ENCODE measurements at regions not wholly inside any gene's neighbourhood (a gene's known extent, or its start where the extent isn't known, plus 50 kb on each side); places are given as distances from the start of the nearest gene placed in this dataset.
"Not testable (repeated sequence)": the region's sequence is repeated elsewhere in the genome, so short reads cannot be mapped to it uniquely, and the experiment has no call there.

DNA sequence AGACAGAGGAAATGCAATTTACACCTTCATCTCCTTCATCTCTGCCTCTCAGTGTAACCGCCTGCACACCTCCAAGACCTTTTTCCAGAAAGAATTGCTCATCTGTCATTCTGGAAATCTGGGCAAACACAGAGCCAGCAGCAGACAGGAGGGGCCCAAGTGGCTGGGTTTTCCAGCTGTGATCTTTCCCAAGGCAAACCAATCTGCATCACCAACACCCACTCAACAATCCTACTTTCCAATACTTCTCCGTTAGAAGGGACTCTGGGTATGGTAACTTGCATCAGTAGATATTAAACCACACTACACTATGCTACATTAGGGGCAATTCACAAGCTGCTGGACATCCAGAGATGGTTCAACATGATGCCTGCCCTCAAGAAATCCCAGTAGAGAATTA, 781.8 kb upstream of the AUTS2 start:
- DNase-seq, result no peak

DNA sequence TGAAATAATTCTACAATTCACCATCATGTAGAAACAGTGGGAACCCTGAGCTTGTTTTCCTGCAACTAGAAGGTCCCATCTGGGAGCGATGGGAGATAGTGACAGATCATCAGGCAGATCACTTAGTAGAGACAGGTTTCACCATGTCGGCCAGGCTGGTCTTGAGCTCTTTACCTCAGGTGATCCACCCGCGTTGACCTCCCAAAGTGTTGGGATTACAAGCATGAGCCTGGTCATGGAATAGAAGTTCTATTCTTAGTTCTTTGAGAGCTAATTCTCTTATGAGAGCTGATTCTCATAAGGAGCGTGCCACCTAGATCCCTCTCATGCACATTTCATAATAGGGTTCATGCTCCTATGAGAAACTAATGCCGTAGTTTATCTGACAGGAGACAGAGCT, 778.0 kb upstream of the AUTS2 start:
- no peak for DNase-seq

DNA sequence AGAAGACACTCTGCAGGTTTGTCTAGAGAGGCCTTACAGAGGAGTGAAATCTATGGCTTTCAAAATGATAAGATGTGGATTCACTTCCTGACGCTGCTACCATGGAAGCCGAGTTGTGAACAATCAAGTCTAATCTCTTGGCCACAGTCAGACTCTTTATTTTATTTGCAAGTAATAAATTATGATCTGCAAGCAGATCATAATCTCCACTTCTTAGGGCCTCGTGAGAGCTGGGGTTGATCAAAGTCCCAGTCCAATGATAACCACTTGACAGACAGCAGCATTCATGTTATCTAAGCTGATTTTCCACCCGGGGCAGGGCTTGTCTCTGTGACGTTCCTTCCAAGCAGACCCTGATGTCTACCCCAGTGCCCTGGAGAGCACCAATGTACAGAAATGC, 776.4 kb upstream of the AUTS2 start:
- no peak for DNase-seq

DNA sequence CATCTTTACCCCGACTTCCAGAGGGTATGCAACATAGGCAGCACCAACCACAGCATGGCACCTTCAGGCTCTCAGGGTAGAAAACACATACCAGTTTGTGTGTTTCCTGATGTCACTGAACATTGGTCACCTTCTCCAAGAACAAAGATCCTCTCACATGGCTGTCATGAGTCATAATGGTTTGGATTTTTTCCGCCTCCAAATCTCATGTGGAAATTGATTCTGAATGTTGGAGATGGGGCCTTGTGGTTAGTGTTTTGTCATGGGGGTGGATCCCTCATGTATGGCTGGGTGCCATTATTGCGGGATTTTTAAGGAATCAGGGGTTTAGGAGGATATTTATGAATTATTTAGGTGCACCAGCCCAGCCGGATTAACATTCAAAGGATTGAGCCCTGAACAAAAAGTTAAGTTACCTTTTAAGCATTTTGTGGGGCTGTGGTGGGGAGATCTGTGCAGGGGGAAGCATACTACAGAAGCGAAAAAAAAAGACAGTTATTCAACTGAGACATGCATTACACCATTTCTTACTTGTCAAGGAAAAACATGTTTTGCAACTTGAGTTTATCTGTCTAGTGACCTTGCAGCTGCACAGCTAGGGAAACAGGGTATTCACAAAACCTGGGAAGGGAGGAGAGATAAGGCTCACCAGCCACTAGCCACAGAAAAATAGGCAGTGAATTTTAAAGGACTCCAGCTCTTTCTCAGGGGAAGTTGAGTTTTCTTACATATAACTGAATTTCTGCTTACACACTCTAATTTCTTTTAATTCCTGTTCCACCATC, 774.1 kb upstream of the AUTS2 start:
- no peak for DNase-seq

DNA sequence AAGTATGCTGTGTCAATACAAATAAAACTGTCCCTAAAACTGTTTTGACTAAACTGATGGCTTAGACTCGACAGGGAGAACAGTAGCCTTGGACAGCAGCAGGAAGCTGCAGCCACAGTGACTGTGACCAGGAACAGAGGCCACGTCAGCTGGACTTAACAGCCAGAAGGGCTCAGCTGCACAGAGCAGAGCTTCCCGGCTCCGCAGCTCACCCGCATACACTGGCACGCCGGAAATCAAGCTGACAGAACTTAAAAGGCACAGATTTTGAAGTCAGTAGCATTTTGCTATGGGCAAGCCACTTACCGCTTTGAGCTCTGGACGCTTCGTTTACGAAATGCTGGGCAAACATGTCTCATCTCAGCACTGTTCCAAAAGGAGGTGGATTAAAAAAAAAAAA, 769.7 kb upstream of the AUTS2 start:
- DNase-seq, result no peak

DNA sequence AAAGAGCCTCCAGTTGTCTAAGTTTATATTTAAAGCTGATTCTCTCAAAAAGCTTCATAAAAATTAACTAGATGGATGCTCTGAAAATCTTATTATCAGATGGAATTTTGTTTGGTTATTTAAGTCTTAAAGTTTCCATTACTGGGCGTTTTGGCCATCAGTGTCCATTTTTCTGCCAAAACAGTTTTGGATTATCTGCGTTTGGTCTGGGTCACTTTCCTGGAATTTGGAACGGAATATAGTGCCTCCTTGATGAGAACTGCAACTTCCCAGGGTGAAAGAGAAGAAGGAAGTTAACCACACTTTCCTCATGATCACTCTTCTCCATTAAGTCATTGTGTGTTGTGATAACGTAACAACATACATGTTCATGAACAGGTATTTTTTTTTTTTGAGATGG, 764.9 kb upstream of the AUTS2 start:
- no peak for DNase-seq

DNA sequence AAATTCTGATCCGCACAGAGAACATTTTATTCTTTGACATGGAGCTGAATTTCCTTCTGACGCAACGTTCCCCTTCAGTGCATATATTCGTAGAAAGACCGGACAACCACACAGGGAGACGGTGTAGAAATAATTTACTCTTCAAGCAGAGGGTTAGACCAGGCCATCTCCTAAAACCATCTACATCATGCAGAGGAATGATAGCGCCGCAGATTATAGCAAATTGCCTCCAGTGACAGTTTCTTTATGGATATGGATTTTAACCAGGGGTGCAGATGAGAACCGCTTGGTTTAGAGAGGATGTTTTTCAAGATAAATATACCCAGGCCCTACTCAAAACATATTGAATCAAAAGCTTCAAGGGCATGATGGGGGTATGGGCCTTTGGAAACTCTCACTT, 759.3 kb upstream of the AUTS2 start:
- no peak for DNase-seq

DNA sequence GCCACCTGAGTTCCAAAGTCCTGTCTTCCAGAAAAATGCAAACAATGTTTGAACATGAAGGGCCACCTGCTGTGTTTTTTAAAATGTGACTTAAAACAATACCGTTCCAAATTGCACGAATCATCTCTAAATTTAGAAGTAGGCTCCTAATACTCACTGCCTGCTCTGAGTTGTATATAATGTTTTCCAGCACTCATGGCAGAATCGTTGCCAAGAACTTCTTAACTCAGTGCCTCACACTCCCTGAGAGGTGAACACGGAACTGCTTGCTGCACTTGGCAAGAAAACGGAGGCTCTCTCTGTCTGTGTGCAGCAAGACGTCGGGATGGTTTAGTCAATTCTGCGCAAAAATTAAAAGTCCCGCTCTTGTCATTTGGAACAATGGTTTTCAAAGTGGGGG, 757.3 kb upstream of the AUTS2 start:
- no peak for DNase-seq

DNA sequence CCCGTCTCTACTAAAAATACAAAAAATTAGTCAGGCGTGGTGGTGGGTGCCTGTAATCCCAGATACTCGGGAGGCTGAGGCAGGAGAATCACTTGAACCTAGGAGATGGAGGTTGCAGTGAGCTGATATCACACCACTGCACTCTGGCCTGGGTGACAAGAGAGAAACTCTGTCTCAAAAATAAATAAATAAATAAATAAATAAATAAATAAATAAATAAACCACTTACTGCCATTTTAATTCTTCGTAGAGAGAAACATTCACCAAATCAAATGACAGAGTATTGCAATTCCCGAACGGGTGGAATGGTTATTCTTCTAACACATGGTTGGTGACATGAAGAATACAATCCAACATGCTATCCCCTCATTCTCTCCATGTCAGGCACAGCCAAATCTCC, 754.3 kb upstream of the AUTS2 start:
- not testable (repeated sequence) for DNase-seq

DNA sequence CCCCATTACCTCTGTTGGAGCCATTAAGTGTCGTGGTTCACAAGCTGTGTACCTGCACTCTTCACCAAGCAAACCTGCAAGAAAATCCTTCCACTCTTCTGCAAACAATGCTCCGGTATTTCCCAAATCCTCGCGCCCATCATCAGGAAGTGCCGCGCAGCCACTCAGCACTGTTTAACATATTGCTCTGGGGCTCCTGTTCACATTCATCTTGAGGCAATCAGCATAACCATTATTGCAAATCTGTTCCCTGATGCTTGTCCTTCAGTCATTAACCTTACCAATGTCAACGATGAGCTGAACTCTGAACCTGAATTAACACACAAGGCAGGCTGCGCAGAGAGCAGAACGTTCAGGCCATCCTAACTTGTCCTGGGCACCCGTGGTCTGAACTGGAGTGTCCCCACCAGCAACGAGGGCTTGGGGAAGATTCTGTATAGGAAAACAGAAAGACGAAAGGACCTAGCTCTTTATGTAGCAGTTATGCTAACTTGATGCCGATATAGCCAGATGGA, 751.4 kb upstream of the AUTS2 start:
- no peak for DNase-seq

DNA sequence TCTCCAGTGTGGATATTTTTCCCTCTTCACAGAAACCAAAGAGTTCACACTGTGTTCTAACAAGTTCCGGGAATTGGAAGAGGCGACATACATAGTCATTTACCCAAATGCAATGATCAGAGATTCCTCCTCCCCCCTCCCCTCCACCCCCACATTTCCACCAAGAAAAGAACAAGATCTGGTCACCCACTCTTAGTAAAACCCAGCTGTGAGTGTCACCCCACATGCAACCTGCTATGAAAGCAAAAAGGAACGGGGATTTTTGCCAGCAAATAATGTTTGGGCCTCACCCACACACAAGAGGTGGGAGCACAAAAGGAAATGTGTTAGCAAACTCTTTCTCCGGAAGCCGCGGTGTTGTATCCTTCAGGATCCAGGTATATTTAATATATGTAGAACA, 745.0 kb upstream of the AUTS2 start:
- no peak for DNase-seq

DNA sequence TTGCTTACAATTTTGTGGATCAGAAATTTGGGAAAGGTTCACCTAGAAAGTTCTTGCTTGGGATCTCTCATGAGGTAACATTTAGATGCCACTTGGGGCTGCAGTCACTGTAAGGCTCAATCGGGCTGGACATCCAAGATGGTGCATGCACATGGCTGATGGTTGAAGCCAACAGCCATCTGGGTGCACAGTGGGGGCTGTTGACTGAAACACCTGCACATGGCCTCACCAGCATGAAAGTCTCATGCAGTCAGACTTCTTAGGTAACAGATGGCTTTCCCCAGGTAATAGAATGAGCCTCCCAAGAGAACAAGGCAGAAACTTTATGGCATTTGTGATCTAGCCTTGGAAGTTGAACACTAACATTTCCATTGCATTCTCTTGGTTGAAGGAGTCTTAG, 740.7 kb upstream of the AUTS2 start:
- DNase-seq, result no peak

DNA sequence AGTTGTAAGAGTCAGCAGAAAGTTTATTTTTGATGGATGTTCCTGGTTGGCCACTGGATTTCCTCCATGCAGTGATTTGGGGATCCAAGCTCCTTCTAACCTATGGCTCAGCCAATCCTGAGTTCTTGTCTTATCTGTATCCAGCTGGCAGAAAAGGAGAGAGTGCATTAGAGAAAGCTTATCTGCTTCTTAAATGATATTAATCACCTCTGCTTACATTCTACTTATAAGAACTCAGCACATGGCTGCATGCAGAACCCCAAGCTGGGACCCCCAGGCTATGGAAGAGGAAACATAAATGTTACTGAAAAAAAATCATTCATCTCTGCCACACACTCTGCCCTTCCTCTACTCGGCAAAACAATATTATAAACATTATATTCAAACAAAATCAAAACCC, 739.8 kb upstream of the AUTS2 start:
- DNase-seq, result no peak

DNA sequence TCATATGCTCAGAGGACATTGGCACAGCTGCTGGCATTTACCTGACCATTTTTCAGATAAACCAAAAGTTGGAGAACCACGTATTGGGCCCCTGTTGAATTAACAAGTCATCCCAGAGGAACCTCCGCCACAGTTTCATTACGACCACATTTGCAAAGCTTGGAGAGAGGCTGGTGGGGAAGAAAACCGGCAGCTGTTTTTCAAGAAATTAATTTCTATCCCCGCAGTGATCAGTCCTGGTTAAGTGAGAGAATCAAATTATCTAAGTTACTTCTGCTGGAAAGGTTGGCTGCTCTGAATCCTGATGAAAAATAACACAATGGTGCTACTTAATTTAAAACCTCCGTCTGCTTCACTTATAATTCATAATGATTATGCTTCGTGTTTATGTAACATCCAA, 737.1 kb upstream of the AUTS2 start:
- no peak for DNase-seq

DNA sequence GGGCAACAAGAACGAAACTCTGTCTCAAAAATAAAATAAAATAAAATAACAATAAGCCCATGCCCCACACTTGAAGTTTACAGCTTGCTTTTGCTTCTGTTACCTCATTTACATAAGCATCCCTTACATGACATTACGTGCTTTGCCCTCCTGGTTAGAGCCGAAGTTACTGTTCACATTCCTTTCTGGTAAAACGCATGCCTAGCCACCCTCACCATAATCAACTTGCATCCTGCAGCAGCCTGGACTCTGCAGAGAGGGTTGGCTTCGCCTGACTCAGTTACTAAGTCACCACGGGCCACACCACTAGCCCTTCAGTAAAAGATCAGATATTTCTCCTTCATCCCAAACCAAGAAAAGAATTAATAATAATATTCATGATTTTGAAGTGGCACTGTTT, 736.0 kb upstream of the AUTS2 start:
- no peak for DNase-seq

DNA sequence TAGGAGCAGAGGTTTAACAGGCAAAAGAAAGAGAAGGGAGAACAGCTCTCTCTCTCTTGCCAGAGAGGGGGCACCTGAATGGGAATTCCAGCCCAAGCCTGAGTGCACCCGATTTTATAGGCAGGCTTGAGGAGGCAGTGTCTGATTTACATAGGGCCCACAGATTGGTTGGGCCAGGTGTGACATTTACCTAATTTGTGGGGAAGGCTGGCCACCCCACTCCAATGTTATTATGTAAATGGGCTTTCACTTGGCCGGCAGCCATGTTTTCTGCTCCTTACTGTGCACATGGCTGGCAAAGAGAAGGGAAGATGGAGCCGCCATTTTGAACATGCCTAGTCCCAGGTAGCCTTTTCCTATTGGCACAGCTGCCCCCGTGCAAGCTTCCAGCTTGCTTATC, 735.5 kb upstream of the AUTS2 start:
- no peak for DNase-seq

DNA sequence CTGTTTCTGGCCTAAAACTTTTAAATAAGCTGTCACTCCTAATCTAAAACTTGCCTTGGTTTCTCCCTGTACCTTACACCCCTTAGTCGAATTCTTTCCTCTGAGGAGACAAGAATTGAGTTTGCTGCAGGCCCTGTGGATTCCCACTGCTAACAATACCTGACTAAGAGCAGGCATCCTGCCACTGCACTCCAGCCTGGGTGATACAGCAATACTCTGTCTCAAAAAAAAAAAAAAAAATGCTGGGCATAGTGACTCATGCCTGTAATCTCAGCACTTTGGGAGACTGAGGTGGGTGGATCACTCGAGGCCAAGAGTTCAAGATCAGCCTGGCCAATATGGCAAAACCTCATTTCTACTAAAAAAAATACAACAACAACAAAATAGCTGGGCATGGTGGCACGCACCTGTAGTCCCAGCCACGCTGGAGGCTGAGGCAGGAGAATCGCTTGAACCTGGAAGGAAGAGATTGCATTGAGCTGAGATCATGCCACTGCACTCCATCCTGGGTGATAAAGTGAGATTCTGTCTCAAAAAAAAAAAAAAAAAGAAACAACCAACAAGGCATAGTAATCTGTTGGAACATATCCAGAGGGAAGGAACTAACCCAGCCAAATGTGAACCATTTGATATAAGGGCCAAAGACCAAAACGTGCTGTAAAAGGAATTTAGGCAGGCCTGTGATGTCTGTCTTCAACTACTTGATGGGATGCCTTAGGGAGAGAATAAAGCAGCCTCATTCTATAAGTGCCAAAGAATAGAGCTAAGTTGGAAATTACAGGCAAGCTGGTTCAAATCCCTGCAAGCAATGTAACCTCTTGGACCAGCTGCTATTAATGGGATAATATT, 732.7 kb upstream of the AUTS2 start:
- DNase-seq, result no peak

DNA sequence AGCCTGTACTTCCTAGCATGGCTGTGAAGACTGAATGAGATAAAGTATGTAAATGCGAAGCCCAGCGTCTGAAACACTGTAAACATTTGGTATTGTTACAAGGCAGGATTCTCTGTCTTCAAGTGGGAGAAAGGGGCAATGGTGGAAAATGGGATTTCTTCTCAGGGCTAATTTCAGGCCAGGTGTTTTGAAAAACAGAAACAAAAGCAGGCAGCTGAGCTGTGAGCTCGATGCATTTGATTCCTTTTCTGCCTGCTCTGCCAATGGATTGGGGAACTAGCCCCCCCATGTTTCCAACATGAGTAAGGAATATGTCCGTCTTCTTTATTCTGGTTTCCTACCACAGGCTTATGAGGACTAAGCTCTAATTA, 732.1 kb upstream of the AUTS2 start:
- no peak for DNase-seq

DNA sequence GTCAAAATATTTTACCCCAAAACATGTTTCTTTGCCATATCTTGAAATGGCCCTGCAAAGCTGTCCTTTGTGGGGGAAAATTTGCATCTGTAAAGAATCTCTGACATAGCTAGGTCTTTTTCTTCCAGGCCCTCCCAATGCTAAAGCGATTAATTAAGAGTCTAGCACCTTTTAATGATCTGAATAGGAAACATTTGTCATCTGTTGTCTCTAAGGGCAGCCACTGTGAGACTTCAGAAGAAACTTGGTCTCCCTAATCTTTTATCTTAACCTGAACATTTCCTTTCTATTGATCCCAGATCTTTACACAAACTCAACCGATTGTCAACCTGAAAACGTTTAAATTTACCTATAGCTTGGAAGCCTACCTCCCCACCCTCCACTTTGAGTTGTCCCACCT, 731.6 kb upstream of the AUTS2 start:
- not testable (repeated sequence) for DNase-seq

DNA sequence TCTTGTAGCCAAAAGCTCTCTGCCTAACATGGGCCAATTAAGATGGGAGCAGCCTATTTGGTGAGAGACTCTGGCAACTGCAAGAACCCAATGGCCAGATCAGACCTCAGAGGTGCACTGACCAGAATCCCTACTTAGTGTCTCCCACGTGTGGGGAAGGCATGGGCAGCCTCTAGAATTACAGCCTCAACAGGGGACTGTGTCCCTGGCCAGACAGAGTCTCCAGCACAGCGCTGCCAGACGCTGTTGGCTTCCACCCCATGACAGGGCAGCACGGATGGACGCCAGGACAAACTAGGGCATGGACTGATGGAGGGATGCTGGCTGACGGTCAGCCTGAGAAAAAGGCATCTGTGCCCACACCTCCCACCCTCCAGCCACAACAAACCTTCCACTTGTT, 729.3 kb upstream of the AUTS2 start:
- no peak for DNase-seq

DNA sequence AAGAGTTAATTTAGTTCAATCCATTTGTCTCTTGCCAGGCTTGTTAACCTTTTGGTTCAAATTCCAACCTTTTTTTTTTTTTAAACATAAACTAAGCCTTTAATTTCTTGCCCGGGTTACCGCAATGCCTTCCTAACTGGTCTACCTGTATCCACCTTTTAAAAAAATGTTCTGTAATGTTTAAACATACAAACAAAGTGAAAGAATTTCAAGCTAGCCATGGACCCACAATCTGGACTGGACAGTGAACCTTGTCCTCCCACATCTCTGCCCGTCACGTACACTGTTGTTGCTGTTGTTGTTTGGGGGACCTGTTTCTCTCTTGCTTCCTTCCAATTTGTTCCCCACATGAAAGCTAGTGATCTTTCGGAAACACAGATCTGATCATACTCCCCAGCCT, 724.7 kb upstream of the AUTS2 start:
- no peak for DNase-seq

DNA sequence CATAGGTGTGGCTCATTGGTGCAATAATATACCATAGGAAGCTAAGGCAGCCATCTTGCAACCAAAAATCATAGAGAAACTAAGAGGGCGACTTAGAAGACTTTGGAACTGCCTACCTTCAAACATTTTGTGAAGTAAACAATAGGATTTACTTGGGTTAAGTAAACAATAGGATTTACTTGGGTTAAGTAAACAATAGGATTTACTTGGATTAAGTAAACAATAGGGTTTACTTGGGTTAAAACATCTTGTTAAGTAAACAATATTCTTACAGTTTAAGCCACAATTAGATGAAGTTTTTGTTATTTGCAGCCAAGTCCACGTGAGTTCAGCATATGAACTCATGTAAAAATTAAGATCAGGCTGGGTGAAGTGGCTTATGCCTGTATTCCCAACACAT, 722.4 kb upstream of the AUTS2 start:
- no peak for DNase-seq

DNA sequence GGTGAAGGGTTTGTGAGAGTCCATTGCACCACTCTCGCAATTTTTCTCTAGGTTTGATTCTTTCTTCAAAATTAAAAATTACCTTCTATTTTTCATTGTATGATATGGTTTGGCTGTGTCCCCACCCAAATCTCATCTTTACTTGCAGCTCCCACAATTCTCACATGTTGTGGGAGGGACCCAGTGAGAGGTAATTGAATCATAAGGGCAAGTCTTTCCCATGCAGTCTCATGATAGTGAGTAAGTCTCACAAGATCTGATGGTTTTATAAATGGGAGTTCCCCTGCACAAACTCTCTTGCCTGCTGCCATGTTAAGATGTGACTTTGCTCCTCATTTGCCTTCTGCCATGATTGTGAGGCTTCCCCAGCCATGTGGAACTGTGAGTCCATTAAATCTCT, 711.2 kb upstream of the AUTS2 start:
- DNase-seq, result not testable (repeated sequence)

DNA sequence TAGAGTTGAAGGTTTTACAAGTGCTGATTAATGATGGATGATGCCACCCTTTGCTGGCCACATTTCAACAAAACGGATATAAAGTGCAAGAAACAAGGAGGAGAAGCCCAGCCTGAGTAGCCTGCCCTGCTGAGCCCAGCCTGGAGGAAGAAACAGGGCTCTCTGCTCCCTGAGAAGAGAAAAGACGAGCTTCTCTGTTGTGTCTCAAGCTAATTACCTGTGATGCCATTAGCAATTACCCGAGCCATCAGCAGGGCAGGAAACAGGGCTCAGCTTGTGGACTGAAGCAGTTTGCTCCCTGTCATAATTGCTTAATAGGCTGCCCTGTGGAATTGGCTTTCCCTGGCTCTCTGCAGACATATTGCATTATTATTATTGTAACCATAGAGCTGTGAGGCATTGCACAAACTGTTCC, 709.3 kb upstream of the AUTS2 start:
- no peak for DNase-seq
